HEK293T (cell line): ENCODE measurements at regions not wholly inside any gene's neighbourhood (a gene's known extent, or its start where the extent isn't known, plus 50 kb on each side); places are given as distances from the start of the nearest gene placed in this dataset.

Experiments used
- BHLHE40 ChIP-seq: fragments of 450-650 bp; IDR thresholded peaks from 2 replicates; pipeline ENCODE4 v1.6.1; 2016; ENCODE audit warnings: mild to moderate bottlenecking, moderate library complexity, borderline replicate concordance
- CTBP1 ChIP-seq: fragments of 450-650 bp; IDR thresholded peaks from 2 replicates; pipeline ENCODE4 v1.6.1; 2016; ENCODE audit warnings: borderline replicate concordance
- ELF4 ChIP-seq: fragments of 450-650 bp; IDR thresholded peaks from 2 replicates; pipeline ENCODE4 v1.6.1; 2017; ENCODE audit warnings: antibody characterized with exemption
- FOXM1 ChIP-seq: fragments of 450-650 bp; IDR thresholded peaks from 2 replicates; pipeline ENCODE4 v1.6.1; 2017; ENCODE audit warnings: mild to moderate bottlenecking, borderline replicate concordance
- LEF1 ChIP-seq: fragments of 450-650 bp; IDR thresholded peaks from 2 replicates; pipeline ENCODE4 v1.6.1; 2017; ENCODE audit warnings: mild to moderate bottlenecking, borderline replicate concordance
- PKNOX1 ChIP-seq: fragments of 450-650 bp; IDR thresholded peaks from 2 replicates; pipeline ENCODE4 v1.6.1; 2016
- SP1 ChIP-seq: fragments of 450-650 bp; IDR thresholded peaks from 2 replicates; pipeline ENCODE4 v1.6.1; 2017
- SUZ12 ChIP-seq: fragments of 450-650 bp; IDR thresholded peaks from 2 replicates; pipeline ENCODE4 v1.6.1; 2016; ENCODE audit warnings: mild to moderate bottlenecking
- ZNF384 ChIP-seq: fragments of 450-650 bp; IDR thresholded peaks from 2 replicates; pipeline ENCODE4 v1.6.1; 2016

- TF ChIP-seq SUZ12 (no peak), CTBP1 (no peak), BHLHE40 (no peak), FOXM1 (no peak), PKNOX1 (no peak), SP1 (no peak), ELF4 (no peak), ZNF384 (no peak), LEF1 (no peak)
Observed at GRCh38 chr13:70856711-70857110, 748.5 kb upstream of the KLHL1 start.
